Hepatocyte (in vitro differentiated cells): ENCODE measurements at regions not wholly inside any gene's neighbourhood (a gene's known extent, or its start where the extent isn't known, plus 50 kb on each side); places are given as distances from the start of the nearest gene placed in this dataset.

Experiments used
- EZH2 ChIP-seq: fragments of 200-600 bp; sonication (generic); IDR thresholded peaks from 2 replicates; pipeline ENCODE4 v1.6.1; 2016; ENCODE audit warnings: antibody characterized with exemption, mild to moderate bottlenecking, borderline replicate concordance
- EZH2phosphoT487 ChIP-seq: fragments of 200-600 bp; sonication (generic); IDR thresholded peaks from one replicate; pipeline ENCODE4 v1.6.1; 2018; ENCODE audit warnings: antibody characterized with exemption, mild to moderate bottlenecking, low read depth, moderate library complexity; ENCODE audit not compliant: unreplicated experiment, severe bottlenecking
- TF ChIP-seq, protein P1 (sequence below): fragments of 200-600 bp; sonication (generic); IDR thresholded peaks from 2 replicates; pipeline ENCODE4 v1.5.1; 2016; ENCODE audit warnings: antibody characterized with exemption, mild to moderate bottlenecking; ENCODE audit not compliant: poor library complexity

- TF ChIP-seq, protein P1, sequence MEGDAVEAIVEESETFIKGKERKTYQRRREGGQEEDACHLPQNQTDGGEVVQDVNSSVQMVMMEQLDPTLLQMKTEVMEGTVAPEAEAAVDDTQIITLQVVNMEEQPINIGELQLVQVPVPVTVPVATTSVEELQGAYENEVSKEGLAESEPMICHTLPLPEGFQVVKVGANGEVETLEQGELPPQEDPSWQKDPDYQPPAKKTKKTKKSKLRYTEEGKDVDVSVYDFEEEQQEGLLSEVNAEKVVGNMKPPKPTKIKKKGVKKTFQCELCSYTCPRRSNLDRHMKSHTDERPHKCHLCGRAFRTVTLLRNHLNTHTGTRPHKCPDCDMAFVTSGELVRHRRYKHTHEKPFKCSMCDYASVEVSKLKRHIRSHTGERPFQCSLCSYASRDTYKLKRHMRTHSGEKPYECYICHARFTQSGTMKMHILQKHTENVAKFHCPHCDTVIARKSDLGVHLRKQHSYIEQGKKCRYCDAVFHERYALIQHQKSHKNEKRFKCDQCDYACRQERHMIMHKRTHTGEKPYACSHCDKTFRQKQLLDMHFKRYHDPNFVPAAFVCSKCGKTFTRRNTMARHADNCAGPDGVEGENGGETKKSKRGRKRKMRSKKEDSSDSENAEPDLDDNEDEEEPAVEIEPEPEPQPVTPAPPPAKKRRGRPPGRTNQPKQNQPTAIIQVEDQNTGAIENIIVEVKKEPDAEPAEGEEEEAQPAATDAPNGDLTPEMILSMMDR, result no peak
- TF ChIP-seq EZH2 (no peak), EZH2phosphoT487 (no peak)
These were observed 226.8 kb upstream of the DYNLRB2 start for GRCh38 chr16:80314042-80314441.
